Stimulated activated naive B cell treated with anti-CD40 and anti-IgM and Interleukin-4, amounts not matched to agents 10 μg/mL and 1 μg/mL and 100 μg/mL, for 72 hours (primary cell): ENCODE measurements at regions not wholly inside any gene's neighbourhood (a gene's known extent, or its start where the extent isn't known, plus 50 kb on each side); places are given as distances from the start of the nearest gene placed in this dataset.
"Not testable (repeated sequence)": the region's sequence is repeated elsewhere in the genome, so short reads cannot be mapped to it uniquely, and the experiment has no call there.

Experiments
- ATAC-seq, 2 donors: fragments of 150-1000 bp; cut with Tn5 transposase; replicated peaks; 2 replicates each; pipeline ENCODE4 v1.10.0; 2021; ENCODE audit warnings: moderate library complexity in 1 of 2
- DNase-seq: peaks from one replicate; pipeline ENCODE4 v3.0.0; 2021
- H3K27ac Mint-ChIP-seq: one replicate; pipeline ENCODE4 v1.8.0; 2022; ENCODE audit warnings: mild to moderate bottlenecking, mixed read lengths
- H3K27me3 Mint-ChIP-seq, 2 donors: one replicate each; pipeline ENCODE4 v1.8.0; 2022; ENCODE audit warnings: mixed read lengths in 2 of 2
- H3K36me3 Mint-ChIP-seq, 2 donors: one replicate each; pipeline ENCODE4 v1.8.0; 2022; ENCODE audit warnings: mixed read lengths in 2 of 2, mild to moderate bottlenecking in 1 of 2
- H3K4me1 Mint-ChIP-seq, 2 donors: one replicate each; pipeline ENCODE4 v1.8.0; 2022; ENCODE audit warnings: mixed read lengths in 2 of 2, mild to moderate bottlenecking in 1 of 2
- H3K4me3 Mint-ChIP-seq, 2 donors: one replicate each; pipeline ENCODE4 v1.8.0; 2022; ENCODE audit warnings: mild to moderate bottlenecking in 2 of 2, mixed read lengths in 2 of 2, moderate library complexity in 1 of 2
- H3K9me3 Mint-ChIP-seq, 2 donors: one replicate each; pipeline ENCODE4 v1.8.0; 2022; ENCODE audit warnings: mixed read lengths in 2 of 2, mild to moderate bottlenecking in 1 of 2

DNA sequence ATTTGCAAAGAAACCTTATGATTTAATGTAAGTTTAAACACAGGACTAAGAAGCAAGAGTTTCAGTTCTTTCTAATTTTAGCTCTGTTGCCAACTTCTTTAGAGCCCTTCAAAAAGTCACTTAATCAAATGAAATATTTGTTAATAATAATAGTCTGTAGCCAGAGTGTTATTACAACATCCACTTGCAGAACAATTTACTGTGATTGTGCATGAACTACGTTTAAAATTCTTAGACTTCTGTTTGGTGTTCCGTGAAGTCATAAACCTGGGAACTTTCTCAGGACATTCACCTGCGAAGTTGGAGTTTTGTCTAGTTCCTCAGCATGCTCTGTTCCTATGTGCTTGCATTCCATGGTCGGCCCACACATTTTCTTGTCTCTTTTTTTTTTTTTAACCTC, 244.0 kb upstream of the AVPR1A start:
- DNase-seq (no peak), ATAC-seq (no peak)
- Mint-ChIP-seq H3K4me3 (no peak overlapping the region), H3K36me3 (no peaks in the 10 kb centered on the region), H3K27ac (no peak overlapping the region), H3K9me3 (peaks cover 4 to 5% of the 10 kb centered on the region in 2 donors), H3K27me3 (no peaks in the 10 kb centered on the region), H3K4me1 (no peaks in the 10 kb centered on the region)

DNA sequence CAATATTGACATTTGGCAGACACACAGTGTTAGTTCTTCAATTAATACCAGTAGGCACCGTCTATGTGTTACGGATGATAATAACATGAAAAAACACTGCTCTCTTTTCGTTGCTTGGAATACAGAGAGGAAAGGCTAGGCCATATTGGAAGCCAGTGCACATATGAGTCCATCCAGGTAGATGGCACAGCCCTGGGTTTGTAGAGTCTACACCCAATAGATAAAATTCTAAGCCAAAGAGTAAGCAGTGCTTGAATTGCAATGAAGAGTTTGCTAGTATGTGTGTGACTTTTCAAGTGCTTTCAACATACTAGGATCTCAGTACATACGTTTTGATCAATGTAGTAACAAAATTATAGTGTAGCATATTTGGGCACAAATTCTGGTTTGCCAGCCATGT, 243.3 kb upstream of the AVPR1A start:
- DNase-seq = no peak
- H3K27ac Mint-ChIP-seq = no peak overlapping the region

DNA sequence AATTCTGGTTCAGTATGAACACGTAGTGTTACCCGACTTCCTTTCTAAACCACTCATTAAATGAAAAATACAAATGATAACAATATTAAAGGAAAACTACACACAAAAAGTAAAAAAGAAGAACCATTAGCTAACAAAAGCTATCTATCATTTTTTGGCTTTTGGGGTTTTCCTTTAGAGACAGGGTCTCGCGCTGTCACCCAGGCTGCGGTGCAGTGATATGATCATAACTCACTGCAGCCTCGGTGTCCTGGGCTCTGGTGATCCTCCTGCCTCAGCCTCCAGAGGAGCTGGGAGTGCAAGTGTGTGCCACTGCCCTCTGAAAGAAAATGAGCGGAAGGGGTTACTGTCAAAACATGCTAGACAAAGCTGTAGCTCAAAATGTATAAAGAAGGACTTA, 238.2 kb upstream of the AVPR1A start:
- DNase-seq (no peak), ATAC-seq (no peak)
- H3K27me3 Mint-ChIP-seq = no peaks in the 10 kb centered on the region
- H3K4me3 Mint-ChIP-seq = no peak overlapping the region
- H3K27ac Mint-ChIP-seq = no peak overlapping the region
- H3K36me3 Mint-ChIP-seq = no peaks in the 10 kb centered on the region
- no peaks in the 10 kb centered on the region for H3K9me3 Mint-ChIP-seq
- H3K4me1 Mint-ChIP-seq = no peaks in the 10 kb centered on the region

More for the DNA sequence above, 243.3 kb upstream of the AVPR1A start:
- H3K9me3 Mint-ChIP-seq = peaks cover 4 to 5% of the 10 kb centered on the region in 2 donors
- no peaks in the 10 kb centered on the region for H3K36me3 Mint-ChIP-seq
- no peaks in the 10 kb centered on the region for H3K4me1 Mint-ChIP-seq
- H3K4me3 Mint-ChIP-seq = no peak overlapping the region
- H3K27me3 Mint-ChIP-seq = no peaks in the 10 kb centered on the region
- no peak for ATAC-seq

DNA sequence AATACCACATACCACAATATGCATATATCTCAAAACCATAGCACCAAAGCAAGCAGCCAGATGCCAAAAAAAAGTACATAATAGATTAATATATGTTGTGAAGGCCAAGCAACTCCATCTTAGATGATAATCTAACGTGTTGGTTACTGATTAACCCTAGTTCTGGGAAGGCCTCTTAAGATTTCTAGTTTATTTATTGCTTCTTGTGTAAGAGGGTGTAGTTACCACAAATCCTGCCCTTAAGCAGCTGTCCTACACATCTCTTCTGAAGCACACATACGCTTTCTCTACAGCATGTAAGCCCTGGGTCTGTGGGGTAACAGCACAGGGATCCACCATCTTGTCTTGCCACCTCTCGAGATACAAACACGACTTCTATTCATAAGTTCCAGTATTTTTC, 236.8 kb upstream of the AVPR1A start:
- H3K27me3 Mint-ChIP-seq = no peaks in the 10 kb centered on the region

DNA sequence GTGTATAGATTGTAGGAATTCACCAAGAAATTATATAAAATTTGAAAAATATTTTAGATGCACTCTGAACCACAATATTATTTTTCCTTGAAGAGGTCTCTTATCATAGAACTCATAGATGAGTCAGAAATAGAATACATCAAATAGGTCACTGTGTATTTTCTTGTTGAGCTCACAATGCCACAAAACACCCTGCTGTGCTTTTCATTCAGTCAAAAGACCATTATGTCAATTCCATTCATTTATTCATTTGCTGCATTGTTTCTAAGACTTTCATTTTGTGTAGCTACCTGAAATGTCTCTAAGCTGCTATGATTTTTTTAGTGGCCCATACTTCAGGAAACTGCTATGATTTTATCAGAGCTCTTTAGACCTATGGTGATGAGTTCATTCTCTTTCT, 231.9 kb upstream of the AVPR1A start:
- Mint-ChIP-seq H3K9me3 (peaks cover 0 to 3% of the 10 kb centered on the region in 2 donors), H3K36me3 (no peaks in the 10 kb centered on the region), H3K4me3 (no peak overlapping the region), H3K27ac (no peak overlapping the region), H3K27me3 (peaks cover 0 to 4% of the 10 kb centered on the region in 2 donors), H3K4me1 (no peaks in the 10 kb centered on the region)
- DNase-seq (no peak), ATAC-seq (no peak)

More for the DNA sequence above, 236.8 kb upstream of the AVPR1A start:
- Mint-ChIP-seq H3K4me3 (no peak overlapping the region), H3K27ac (no peak overlapping the region), H3K36me3 (no peaks in the 10 kb centered on the region), H3K9me3 (no peaks in the 10 kb centered on the region), H3K4me1 (no peaks in the 10 kb centered on the region)
- no peak for ATAC-seq
- DNase-seq = no peak

DNA sequence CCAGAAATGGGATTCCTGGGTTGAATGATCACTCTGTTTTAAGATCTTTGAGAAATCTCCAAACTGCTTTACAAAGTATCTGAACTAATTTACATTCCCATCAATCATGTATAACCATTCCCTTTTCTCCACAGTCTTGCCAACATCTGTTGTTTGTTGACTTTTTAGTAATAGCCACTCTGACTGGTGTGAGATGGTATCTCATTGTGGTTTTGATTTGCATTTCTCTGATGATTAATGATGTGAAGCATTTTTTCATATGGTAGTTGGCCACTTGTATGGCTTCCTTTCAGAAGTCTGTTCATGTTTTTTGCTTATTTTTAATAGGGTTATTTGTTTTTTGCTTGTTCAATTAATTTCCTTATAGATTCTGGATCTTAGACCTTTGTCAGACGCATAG, 211.8 kb upstream of the AVPR1A start:
- H3K36me3 Mint-ChIP-seq = no peaks in the 10 kb centered on the region
- H3K4me3 Mint-ChIP-seq = no peak overlapping the region
- H3K27me3 Mint-ChIP-seq = no peaks in the 10 kb centered on the region
- DNase-seq (no peak), ATAC-seq (no peak)
- H3K27ac Mint-ChIP-seq = no peak overlapping the region
- H3K9me3 Mint-ChIP-seq = peaks cover 3 to 9% of the 10 kb centered on the region in 2 donors
- no peaks in the 10 kb centered on the region for H3K4me1 Mint-ChIP-seq

DNA sequence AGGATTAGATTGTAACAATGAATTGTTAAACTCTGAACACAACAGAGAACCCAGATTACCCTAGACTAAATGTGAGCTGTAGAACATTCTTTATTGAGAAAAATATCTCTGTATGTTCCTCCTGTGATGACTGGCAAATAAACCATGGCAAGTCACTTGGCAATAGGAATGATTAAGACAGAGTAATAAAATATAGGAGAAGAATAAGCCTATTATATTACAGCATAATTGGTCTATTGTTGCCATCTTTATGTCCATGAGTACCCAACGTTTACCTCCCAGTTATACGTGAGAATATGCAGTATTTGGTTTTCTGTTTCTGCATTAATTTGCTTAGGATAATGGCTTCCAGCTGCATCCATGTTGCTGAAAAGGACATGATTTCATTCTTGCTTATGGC, 211.2 kb upstream of the AVPR1A start:
- H3K36me3 Mint-ChIP-seq = no peaks in the 10 kb centered on the region
- DNase-seq (no peak), ATAC-seq (no peak)
- no peak overlapping the region for H3K27ac Mint-ChIP-seq
- H3K4me1 Mint-ChIP-seq = no peaks in the 10 kb centered on the region
- H3K9me3 Mint-ChIP-seq = peaks cover 3 to 9% of the 10 kb centered on the region in 2 donors
- no peak overlapping the region for H3K4me3 Mint-ChIP-seq
- no peaks in the 10 kb centered on the region for H3K27me3 Mint-ChIP-seq

DNA sequence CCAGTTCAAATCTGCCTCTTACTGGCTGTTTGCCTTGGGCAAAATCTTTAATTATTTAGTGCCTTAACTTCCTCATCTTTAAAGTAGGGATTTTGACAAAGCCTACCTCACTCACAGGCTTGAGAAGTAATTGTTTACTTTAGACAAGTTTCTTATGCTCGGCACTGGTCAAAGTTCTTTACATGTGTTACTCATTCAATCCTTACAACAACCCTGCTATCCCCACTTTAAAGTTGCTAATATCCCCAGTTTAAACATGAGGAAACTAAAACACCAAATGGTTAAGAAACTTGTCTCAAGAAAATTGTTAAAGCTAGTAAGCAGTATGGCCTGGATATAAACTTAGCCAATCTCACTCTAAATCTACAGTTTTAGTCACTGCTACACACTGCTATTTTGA, 204.0 kb upstream of the AVPR1A start:
- H3K4me3 Mint-ChIP-seq = no peak overlapping the region
- DNase-seq = no peak
- no peak overlapping the region for H3K27ac Mint-ChIP-seq
- no peaks in the 10 kb centered on the region for H3K27me3 Mint-ChIP-seq
- H3K36me3 Mint-ChIP-seq = no peaks in the 10 kb centered on the region
- no peak for ATAC-seq
- H3K9me3 Mint-ChIP-seq = no peaks in the 10 kb centered on the region
- no peaks in the 10 kb centered on the region for H3K4me1 Mint-ChIP-seq

DNA sequence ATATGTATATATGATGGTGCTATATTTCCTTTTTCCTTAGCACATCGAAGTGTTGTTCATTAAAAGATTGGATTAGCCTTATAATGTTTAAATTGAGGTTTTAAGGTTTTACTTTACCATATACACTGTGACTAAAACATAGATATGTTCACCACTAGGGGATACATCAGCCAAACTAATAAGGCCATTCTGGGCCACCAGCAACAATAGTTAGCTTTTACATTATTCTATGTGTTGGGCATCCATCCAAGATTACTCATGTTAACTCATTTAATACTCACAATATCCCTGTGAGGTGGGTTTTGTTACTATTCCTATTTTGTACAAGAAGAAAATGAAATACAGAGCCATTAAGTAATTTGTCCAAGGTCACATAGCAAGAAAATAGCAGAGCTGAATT, 202.6 kb upstream of the AVPR1A start:
- no peak overlapping the region for H3K27ac Mint-ChIP-seq
- no peaks in the 10 kb centered on the region for H3K9me3 Mint-ChIP-seq
- no peaks in the 10 kb centered on the region for H3K27me3 Mint-ChIP-seq
- DNase-seq = no peak
- no peaks in the 10 kb centered on the region for H3K4me1 Mint-ChIP-seq
- no peaks in the 10 kb centered on the region for H3K36me3 Mint-ChIP-seq
- ATAC-seq = no peak
- H3K4me3 Mint-ChIP-seq = no peak overlapping the region

DNA sequence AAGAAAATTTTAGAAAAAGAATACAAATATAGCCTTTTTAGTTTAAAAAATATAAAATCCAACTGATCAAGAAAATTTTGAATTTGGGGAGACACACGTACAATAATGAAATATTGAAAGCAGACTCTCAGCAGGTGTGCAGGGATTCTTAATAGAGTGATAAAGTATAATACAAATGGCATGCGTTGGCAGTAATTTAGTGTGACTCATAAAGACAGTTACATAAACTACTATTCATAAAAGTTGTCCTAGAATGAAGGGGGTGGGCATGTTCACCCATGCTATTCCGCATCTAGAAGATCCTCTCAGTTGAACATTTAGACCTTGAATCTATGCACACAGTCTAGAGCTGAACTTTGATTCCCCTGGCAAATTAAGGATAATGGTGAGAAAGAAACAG, 200.4 kb upstream of the AVPR1A start:
- H3K4me3 Mint-ChIP-seq = no peak overlapping the region
- H3K9me3 Mint-ChIP-seq = no peaks in the 10 kb centered on the region
- no peaks in the 10 kb centered on the region for H3K27me3 Mint-ChIP-seq
- H3K4me1 Mint-ChIP-seq = no peaks in the 10 kb centered on the region
- ATAC-seq (no peak), DNase-seq (no peak)
- H3K36me3 Mint-ChIP-seq = no peaks in the 10 kb centered on the region
- no peak overlapping the region for H3K27ac Mint-ChIP-seq

DNA sequence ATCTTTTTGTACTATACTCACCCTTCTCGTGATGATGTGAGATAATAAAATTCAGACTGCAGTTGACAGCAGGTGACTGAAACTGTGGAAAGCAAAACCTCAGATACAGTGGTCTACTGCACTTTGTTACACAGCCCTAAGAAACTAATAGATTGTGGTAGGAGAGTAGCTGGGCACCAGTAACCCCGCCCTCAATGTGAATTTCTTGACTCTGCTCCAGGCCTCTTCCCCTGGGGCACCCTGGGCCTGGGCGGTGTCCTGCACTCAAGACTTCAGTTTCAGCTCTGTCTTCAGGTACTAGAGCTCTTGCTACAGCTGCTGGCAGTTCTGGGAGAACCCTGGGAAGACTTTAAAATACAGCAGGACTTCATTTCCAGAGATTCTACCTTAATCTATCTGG, 197.6 kb upstream of the AVPR1A start:
- ATAC-seq (no peak), DNase-seq (no peak)
- H3K4me3 Mint-ChIP-seq = no peak overlapping the region
- no peaks in the 10 kb centered on the region for H3K4me1 Mint-ChIP-seq
- H3K27me3 Mint-ChIP-seq = no peaks in the 10 kb centered on the region
- no peaks in the 10 kb centered on the region for H3K36me3 Mint-ChIP-seq
- H3K9me3 Mint-ChIP-seq = no peaks in the 10 kb centered on the region
- no peak overlapping the region for H3K27ac Mint-ChIP-seq

DNA sequence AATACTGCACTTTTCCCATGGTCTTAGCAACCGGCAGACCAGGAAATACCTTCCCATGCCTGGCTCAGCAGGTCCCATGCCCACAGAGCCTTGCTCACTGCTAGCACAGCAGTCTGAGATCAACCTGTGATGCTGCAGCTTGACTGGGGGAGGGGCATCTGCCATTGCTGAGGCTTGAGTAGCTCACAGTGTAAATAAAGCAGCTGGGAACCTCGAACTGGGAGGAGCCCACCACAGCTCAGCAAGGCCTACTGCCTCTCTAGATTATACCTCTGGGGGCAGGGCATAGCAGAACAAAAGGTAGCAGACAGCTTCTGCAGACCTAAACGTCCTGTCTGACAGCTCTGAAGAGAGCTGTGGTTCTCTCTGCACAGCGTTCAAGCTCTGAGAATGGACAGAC, 186.2 kb upstream of the AVPR1A start:
- peaks cover 8 to 11% of the 10 kb centered on the region in 2 donors for H3K9me3 Mint-ChIP-seq
- not testable (repeated sequence) for H3K4me3 Mint-ChIP-seq, H3K36me3 Mint-ChIP-seq, DNase-seq, H3K4me1 Mint-ChIP-seq, H3K27ac Mint-ChIP-seq, H3K27me3 Mint-ChIP-seq, ATAC-seq

DNA sequence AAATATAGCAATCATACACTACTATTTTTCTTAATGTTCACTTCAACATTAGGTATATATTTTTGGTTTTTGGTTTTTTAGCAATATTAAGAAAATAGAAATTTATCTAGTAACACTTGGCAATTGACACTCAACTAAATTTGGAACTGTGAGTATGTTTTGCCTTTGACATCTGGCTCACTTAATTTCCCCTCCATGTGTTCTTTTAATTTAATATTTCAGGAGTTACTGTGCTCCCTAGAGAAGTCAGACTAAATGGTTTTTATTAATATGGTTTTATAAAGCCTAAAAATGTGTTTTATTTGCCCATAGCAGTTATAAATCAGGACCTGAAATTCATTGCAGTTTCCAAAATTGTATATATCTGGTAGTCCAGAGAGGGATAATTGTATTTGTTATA, 175.3 kb upstream of the AVPR1A start:
- Mint-ChIP-seq H3K4me3 (no peak overlapping the region), H3K4me1 (no peaks in the 10 kb centered on the region), H3K27me3 (no peaks in the 10 kb centered on the region), H3K36me3 (no peaks in the 10 kb centered on the region), H3K27ac (no peak overlapping the region), H3K9me3 (no peaks in the 10 kb centered on the region)
- ATAC-seq = no peak
- DNase-seq = no peak

DNA sequence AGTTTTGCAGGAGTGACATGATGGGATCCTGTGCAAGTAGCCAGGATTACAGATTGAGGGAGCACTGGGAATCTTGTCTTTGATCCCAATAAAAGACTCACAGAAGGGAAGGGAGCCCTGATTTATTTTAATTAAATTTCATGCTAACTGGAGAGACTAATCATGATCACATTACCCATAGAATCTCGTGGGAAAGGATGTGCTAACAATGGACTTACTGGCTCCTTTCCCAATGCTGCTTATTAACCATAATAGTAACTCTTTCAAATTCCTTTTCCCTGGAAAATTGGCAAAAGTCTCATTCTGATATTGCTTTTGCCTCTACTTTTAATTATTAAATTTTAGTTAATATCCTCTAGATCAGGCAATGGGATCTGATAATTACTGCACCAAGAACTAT, 174.8 kb upstream of the AVPR1A start:
- DNase-seq (no peak), ATAC-seq (no peak)
- no peaks in the 10 kb centered on the region for H3K36me3 Mint-ChIP-seq
- no peaks in the 10 kb centered on the region for H3K9me3 Mint-ChIP-seq
- no peak overlapping the region for H3K4me3 Mint-ChIP-seq
- H3K27me3 Mint-ChIP-seq = no peaks in the 10 kb centered on the region
- no peak overlapping the region for H3K27ac Mint-ChIP-seq
- H3K4me1 Mint-ChIP-seq = no peaks in the 10 kb centered on the region

DNA sequence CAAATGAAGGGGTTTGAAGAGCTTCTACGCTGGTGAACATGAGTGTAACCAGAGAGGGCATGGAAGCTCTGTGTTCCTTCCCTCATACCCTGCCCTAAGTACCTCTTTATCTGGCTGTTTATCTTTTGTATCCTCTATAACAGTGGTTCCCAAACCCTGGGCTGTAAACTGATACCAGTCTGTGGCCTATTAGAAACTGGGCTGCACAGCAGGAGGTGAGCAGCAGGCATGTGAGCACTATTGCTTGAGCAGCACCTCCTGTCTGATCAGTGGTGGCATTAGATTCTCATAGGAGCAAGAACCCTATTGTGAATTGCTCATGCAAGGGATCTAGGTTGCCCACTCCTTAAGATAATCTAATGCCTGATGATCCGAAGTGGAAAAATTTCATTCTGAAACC, 172.9 kb upstream of the AVPR1A start:
- Mint-ChIP-seq H3K9me3 (no peaks in the 10 kb centered on the region), H3K27ac (no peak overlapping the region), H3K27me3 (no peaks in the 10 kb centered on the region), H3K36me3 (no peaks in the 10 kb centered on the region), H3K4me3 (no peak overlapping the region), H3K4me1 (no peaks in the 10 kb centered on the region)
- no peak for DNase-seq
- no peak for ATAC-seq

DNA sequence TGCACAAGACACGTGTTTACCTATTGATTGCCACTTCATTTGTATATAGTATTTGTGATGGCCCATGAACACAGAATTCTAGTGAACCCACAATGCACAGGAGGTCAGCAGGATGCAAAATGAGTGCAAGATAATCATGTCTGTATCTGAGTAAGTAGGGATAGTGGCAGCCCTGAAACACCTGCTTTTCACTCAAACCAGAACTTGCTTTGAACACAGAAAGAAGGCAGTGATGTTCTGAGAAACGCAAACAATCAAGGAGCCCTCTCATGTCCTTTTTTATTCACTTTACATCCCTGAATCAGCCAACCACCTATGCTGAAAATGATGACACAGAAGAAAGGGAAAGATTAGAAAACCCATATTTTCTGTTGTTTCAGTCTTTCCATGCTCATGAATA, 170.4 kb upstream of the AVPR1A start:
- Mint-ChIP-seq H3K9me3 (no peaks in the 10 kb centered on the region), H3K36me3 (no peaks in the 10 kb centered on the region), H3K4me1 (no peaks in the 10 kb centered on the region), H3K27me3 (no peaks in the 10 kb centered on the region), H3K27ac (no peak overlapping the region), H3K4me3 (no peak overlapping the region)
- no peak for ATAC-seq
- no peak for DNase-seq
